Gastroesophageal sphincter (tissue), 4 donors: ENCODE measurements at regions not wholly inside any gene's neighbourhood (a gene's known extent, or its start where the extent isn't known, plus 50 kb on each side); places are given as distances from the start of the nearest gene placed in this dataset.
A peak's percentile ranks its signal among the peaks of the same experiment; 100 is the strongest.

Experiments used
- ATAC-seq: fragments of 150-250 bp; one replicate; pipeline ENCODE4 v1.9.1; 2016; ENCODE audit warnings: mild to moderate bottlenecking, moderate library complexity
- H3K27ac ChIP-seq, 4 donors: fragments of 200-600 bp; sonication (generic) in 3 of 4; 1 replicate in 3 of 4; 2 replicates in 1 of 4; pipeline ENCODE4 v1.5.1; 2016 to 2019
- H3K27me3 ChIP-seq: fragments of 200-600 bp; sonication (generic); one replicate; pipeline ENCODE4 v1.5.1; 2019
- H3K36me3 ChIP-seq, 2 donors: fragments of 200-600 bp; sonication (generic); one replicate each; pipeline ENCODE4 v1.5.1; 2019; ENCODE audit warnings: control low read depth in 1 of 2
- H3K4me1 ChIP-seq, 3 donors: fragments of 200-600 bp; sonication (generic); 1 replicate in 2 of 3; 2 replicates in 1 of 3; pipeline ENCODE4 v1.5.1; 2016 to 2019; ENCODE audit warnings: control low read depth in 2 of 3
- H3K4me3 ChIP-seq, 2 donors: fragments of 200-600 bp; sonication (generic); one replicate each; pipeline ENCODE4 v1.5.1; 2019; ENCODE audit warnings: mild to moderate bottlenecking in 1 of 2, moderate library complexity in 1 of 2
- H3K9me3 ChIP-seq, 3 donors: fragments of 200-600 bp; sonication (generic); one replicate each; pipeline ENCODE4 v1.5.1; 2017 to 2019; ENCODE audit warnings: control low read depth in 2 of 3
- CTCF ChIP-seq, 4 experiments: fragments of 200-600 bp in 2 of 4; fragments of 450-650 bp in 2 of 4; sonication (generic) in 1 of 4; IDR thresholded peaks; one replicate each; pipeline ENCODE4 v1.5.1; 2017 to 2019; ENCODE audit warnings: antibody characterized with exemption in 4 of 4, mild to moderate bottlenecking in 2 of 4, moderate library complexity in 2 of 4
- EP300 ChIP-seq: sonication (generic); formaldehyde crosslinking; IDR thresholded peaks from one replicate; pipeline ENCODE4 v1.6.1; 2017; ENCODE audit warnings: antibody characterized with exemption, mild to moderate bottlenecking
- POLR2A ChIP-seq, 2 donors: fragments of 450-650 bp; IDR thresholded peaks; one replicate each; pipeline ENCODE4 v1.6.1; 2017; ENCODE audit warnings: antibody characterized with exemption in 2 of 2, mild to moderate bottlenecking in 2 of 2, moderate library complexity in 1 of 2
- POLR2AphosphoS5 ChIP-seq: sonication (generic); formaldehyde crosslinking; IDR thresholded peaks from one replicate; pipeline ENCODE4 v1.6.1; 2017; ENCODE audit warnings: antibody characterized with exemption
- whole genome bisulfite sequencing, 2 donors: methylation state at CpG; one replicate each; pipeline ENCODE4 v1.1.5; 2018; ENCODE audit warnings: low coverage in 1 of 2; 5-methylcytosine and 5-hydroxymethylcytosine counted together

GRCh38 chr13:40478775-40479174 lies 187.7 kb downstream of the FOXO1 start:
- H3K27me3 ChIP-seq = no peaks in the 10 kb centered on the region
- TF ChIP-seq CTCF (IDR thresholded peaks at IDR 0.05) (no peak), EP300 (no peak), POLR2AphosphoS5 (no peak), POLR2A (IDR thresholded peaks at IDR 0.05) (no peak)
- peak overlapping the region in 1 of 4 donors; percentile 38 for H3K27ac ChIP-seq
- no peak for ATAC-seq
- no peak overlapping the region for H3K4me3 ChIP-seq
- no peaks in the 10 kb centered on the region for H3K36me3 ChIP-seq
- 86 to 96% methylated on average over 3 to 5 of the region's 7 CpGs for WGBS, 2 donors
- H3K4me1 ChIP-seq = peaks cover 0 to 32% (median 4%) of the 10 kb centered on the region in 3 donors
- H3K9me3 ChIP-seq = no peaks in the 10 kb centered on the region

GRCh38 chr13:40479196-40479845 lies 187.1 kb downstream of the FOXO1 start:
- Histone ChIP-seq H3K27me3 (no peaks in the 10 kb centered on the region), H3K4me3 (no peak overlapping the region), H3K27ac (peak overlapping the region in 2 of 4 donors; percentile 10 to 38), H3K4me1 (peaks cover 0 to 32% (median 4%) of the 10 kb centered on the region in 3 donors), H3K36me3 (no peaks in the 10 kb centered on the region), H3K9me3 (no peaks in the 10 kb centered on the region)
- WGBS, 2 donors = 68 to 77% methylated on average over 5 of the region's 28 CpGs
- no peak for TF ChIP-seq POLR2AphosphoS5
- no peak for TF ChIP-seq CTCF (IDR thresholded peaks at IDR 0.05)
- no peak for TF ChIP-seq EP300
- TF ChIP-seq POLR2A (IDR thresholded peaks at IDR 0.05) = no peak
- ATAC-seq = no peak

- Histone ChIP-seq H3K36me3 (no peaks in the 10 kb centered on the region), H3K27me3 (no peaks in the 10 kb centered on the region), H3K9me3 (no peaks in the 10 kb centered on the region), H3K4me3 (no peak overlapping the region), H3K4me1 (peaks cover 0 to 32% (median 4%) of the 10 kb centered on the region in 3 donors), H3K27ac (peak overlapping the region in 2 of 4 donors; percentile 10 to 38)
- no peak for ATAC-seq
- TF ChIP-seq CTCF (IDR thresholded peaks at IDR 0.05) (no peak), POLR2A (IDR thresholded peaks at IDR 0.05) (no peak), POLR2AphosphoS5 (no peak), EP300 (no peak)
- WGBS, 2 donors = 57 to 58% methylated on average over 13 to 14 of the region's 19 CpGs
Observed at GRCh38 chr13:40480012-40480914, 186.2 kb downstream of the FOXO1 start.

GRCh38 chr13:40480915-40481516 lies 185.4 kb downstream of the FOXO1 start:
- WGBS, 2 donors = 83 to 96% methylated on average over 1 to 5 of the region's 12 CpGs
- Histone ChIP-seq H3K4me3 (no peak overlapping the region), H3K4me1 (peaks cover 0 to 32% (median 4%) of the 10 kb centered on the region in 3 donors), H3K9me3 (no peaks in the 10 kb centered on the region), H3K27ac (no peak overlapping the region), H3K27me3 (no peaks in the 10 kb centered on the region), H3K36me3 (no peaks in the 10 kb centered on the region)
- TF ChIP-seq POLR2A (IDR thresholded peaks at IDR 0.05) = no peak
- no peak for ATAC-seq

GRCh38 chr13:40483601-40484000 lies 182.8 kb downstream of the FOXO1 start:
- peaks cover 0 to 9% (median 0%) of the 10 kb centered on the region in 3 donors for H3K4me1 ChIP-seq
- WGBS, 2 donors = 100% methylated on average over 2 of the region's 13 CpGs; no CpG with 5 or more reads in 1 of the 2 donors
- no peak overlapping the region for H3K27ac ChIP-seq
- no peak for ATAC-seq
- TF ChIP-seq POLR2AphosphoS5 (no peak), CTCF (IDR thresholded peaks at IDR 0.05) (no peak), POLR2A (IDR thresholded peaks at IDR 0.05) (no peak), EP300 (no peak)
- H3K9me3 ChIP-seq = no peaks in the 10 kb centered on the region
- H3K36me3 ChIP-seq = no peaks in the 10 kb centered on the region
- no peak overlapping the region for H3K4me3 ChIP-seq
- H3K27me3 ChIP-seq = no peaks in the 10 kb centered on the region
